ENCODE measurements at regions not wholly inside any gene's neighbourhood (a gene's known extent, or its start where the extent isn't known, plus 50 kb on each side); places are given as distances from the start of the nearest gene placed in this dataset.

DNA sequence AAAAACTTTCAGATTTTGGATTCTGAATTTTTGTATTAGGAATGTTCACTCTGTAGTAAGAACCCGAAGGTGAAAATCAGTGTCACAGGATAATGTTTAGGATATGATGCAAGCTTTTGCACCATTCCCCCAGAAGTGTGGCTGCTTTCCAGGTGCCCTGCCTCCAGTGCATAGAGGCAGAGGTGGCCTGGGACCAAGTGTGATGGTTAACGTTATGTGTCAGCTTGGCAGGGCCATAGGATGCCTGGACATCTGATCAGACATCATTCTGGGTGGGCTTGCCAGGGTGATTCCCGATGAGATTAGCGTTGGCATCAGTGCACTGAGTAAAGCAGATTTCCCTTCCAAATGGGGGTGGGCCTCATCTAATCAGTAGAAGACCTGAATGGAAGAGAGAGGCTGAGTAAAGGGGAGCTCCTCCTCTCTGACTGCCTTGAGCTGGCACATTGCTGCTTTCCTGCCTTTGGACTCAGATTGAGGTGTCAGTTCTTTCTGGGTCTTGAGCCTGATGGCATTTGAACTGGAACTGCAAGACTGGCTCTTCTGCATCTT, 177.4 kb upstream of the HS6ST1 start:
- Histone ChIP-seq H3K4me1 (ENCODE audit: control insufficient read depth, extremely low read depth, insufficient read depth, low read length) (no peaks in the 10 kb centered on the region), H3K9ac (ENCODE audit: control insufficient read depth, extremely low read depth, insufficient read depth, low read length) (no peak overlapping the region), H3K36me3 (ENCODE audit: control insufficient read depth in 2 of 2, extremely low read depth in 1 of 2, insufficient read depth in 2 of 2, low read length in 2 of 2) (no peaks in the 10 kb centered on the region), H3K27me3 (ENCODE audit: control insufficient read depth, extremely low read depth, insufficient read depth, low read length) (no peaks in the 10 kb centered on the region), H3K27ac (ENCODE audit: control insufficient read depth, insufficient read depth, low read length) (no peak overlapping the region), H3K9me3 (ENCODE audit: control insufficient read depth, low read depth, low read length) (no peaks in the 10 kb centered on the region), H3K9me1 (ENCODE audit: control insufficient read depth, extremely low read depth, insufficient read depth, low read length) (no peaks in the 10 kb centered on the region), H4K20me1 (ENCODE audit: control insufficient read depth, extremely low read depth, insufficient read depth, low read length) (no peaks in the 10 kb centered on the region), H2AFZ (ENCODE audit: control insufficient read depth, low read length) (no peak overlapping the region), H3K4me2 (ENCODE audit: control insufficient read depth, extremely low read depth, insufficient read depth, low read depth, low read length) (no peak overlapping the region), H3K4me3 (ENCODE audit: control insufficient read depth in 2 of 3, extremely low read depth in 1 of 3, insufficient read depth in 2 of 3, low read depth in 1 of 3, low read length in 3 of 3) (no peak overlapping the region), H3K79me2 (ENCODE audit: control insufficient read depth, insufficient read depth, low read length) (no peaks in the 10 kb centered on the region)
- DNase-seq (ENCODE audit: low read depth, low spot score) (no peak), FAIRE-seq (no peak)
- dilution Hi-C loops (cut with MboI; ENCODE audit: extremely low pct_ligation_motif_present, low sequenced_read_pairs) = no loop called here
- no peak for TF ChIP-seq EZH2 (IDR thresholded peaks at IDR 0.05; ENCODE audit: low read length)
- TF ChIP-seq, protein P1, sequence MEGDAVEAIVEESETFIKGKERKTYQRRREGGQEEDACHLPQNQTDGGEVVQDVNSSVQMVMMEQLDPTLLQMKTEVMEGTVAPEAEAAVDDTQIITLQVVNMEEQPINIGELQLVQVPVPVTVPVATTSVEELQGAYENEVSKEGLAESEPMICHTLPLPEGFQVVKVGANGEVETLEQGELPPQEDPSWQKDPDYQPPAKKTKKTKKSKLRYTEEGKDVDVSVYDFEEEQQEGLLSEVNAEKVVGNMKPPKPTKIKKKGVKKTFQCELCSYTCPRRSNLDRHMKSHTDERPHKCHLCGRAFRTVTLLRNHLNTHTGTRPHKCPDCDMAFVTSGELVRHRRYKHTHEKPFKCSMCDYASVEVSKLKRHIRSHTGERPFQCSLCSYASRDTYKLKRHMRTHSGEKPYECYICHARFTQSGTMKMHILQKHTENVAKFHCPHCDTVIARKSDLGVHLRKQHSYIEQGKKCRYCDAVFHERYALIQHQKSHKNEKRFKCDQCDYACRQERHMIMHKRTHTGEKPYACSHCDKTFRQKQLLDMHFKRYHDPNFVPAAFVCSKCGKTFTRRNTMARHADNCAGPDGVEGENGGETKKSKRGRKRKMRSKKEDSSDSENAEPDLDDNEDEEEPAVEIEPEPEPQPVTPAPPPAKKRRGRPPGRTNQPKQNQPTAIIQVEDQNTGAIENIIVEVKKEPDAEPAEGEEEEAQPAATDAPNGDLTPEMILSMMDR (optimal IDR thresholded peaks at IDR 0.05 in 1 of 3, IDR thresholded peaks at IDR 0.05 in 1 of 3, conservative IDR thresholded peaks at IDR 0.05 in 1 of 3; ENCODE audit: extremely low read depth in 1 of 3, insufficient read depth in 2 of 3, low read length in 3 of 3) = no peak

DNA sequence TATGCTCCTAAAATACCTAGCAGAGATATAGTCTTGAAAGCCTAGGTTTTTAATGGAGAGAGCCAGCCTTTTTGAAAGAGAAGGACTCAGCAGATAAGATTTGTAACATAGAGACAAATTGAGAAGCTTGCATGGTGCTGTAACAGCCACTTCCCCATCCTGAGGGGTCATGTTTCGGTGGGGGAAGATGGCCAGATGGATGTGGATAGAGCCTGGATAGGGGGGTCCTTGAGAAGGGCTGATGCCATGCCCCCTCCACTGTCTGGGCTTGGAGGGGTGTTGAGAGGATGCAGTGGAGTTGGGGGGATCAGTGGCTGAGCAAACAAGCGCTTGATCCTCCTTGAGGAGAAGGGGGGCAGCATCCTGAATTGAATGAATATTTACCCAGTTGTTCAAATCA, 178.0 kb upstream of the HS6ST1 start:
- H4K20me1 ChIP-seq (ENCODE audit: control insufficient read depth, extremely low read depth, insufficient read depth, low read length) = no peaks in the 10 kb centered on the region
- H3K27me3 ChIP-seq (ENCODE audit: control insufficient read depth, extremely low read depth, insufficient read depth, low read length) = no peaks in the 10 kb centered on the region
- no peak overlapping the region for H3K27ac ChIP-seq (ENCODE audit: control insufficient read depth, insufficient read depth, low read length)
- DNase-seq (ENCODE audit: low read depth, low spot score) (no peak), FAIRE-seq (no peak)
- dilution Hi-C loops (cut with MboI; ENCODE audit: extremely low pct_ligation_motif_present, low sequenced_read_pairs) = no loop called here
- no peak overlapping the region for H2AFZ ChIP-seq (ENCODE audit: control insufficient read depth, low read length)
- H3K79me2 ChIP-seq (ENCODE audit: control insufficient read depth, insufficient read depth, low read length) = no peaks in the 10 kb centered on the region
- H3K36me3 ChIP-seq (ENCODE audit: control insufficient read depth in 2 of 2, extremely low read depth in 1 of 2, insufficient read depth in 2 of 2, low read length in 2 of 2) = no peaks in the 10 kb centered on the region
- H3K4me1 ChIP-seq (ENCODE audit: control insufficient read depth, extremely low read depth, insufficient read depth, low read length) = no peaks in the 10 kb centered on the region
- H3K9ac ChIP-seq (ENCODE audit: control insufficient read depth, extremely low read depth, insufficient read depth, low read length) = no peak overlapping the region
- H3K9me1 ChIP-seq (ENCODE audit: control insufficient read depth, extremely low read depth, insufficient read depth, low read length) = no peaks in the 10 kb centered on the region
- H3K4me2 ChIP-seq (ENCODE audit: control insufficient read depth, extremely low read depth, insufficient read depth, low read depth, low read length) = no peak overlapping the region
- no peaks in the 10 kb centered on the region for H3K9me3 ChIP-seq (ENCODE audit: control insufficient read depth, low read depth, low read length)
- TF ChIP-seq EZH2 (IDR thresholded peaks at IDR 0.05; ENCODE audit: low read length) = no peak
- TF ChIP-seq, protein P1 (optimal IDR thresholded peaks at IDR 0.05 in 1 of 3, IDR thresholded peaks at IDR 0.05 in 1 of 3, conservative IDR thresholded peaks at IDR 0.05 in 1 of 3; ENCODE audit: extremely low read depth in 1 of 3, insufficient read depth in 2 of 3, low read length in 3 of 3) = no peak
- H3K4me3 ChIP-seq (ENCODE audit: control insufficient read depth in 2 of 3, extremely low read depth in 1 of 3, insufficient read depth in 2 of 3, low read depth in 1 of 3, low read length in 3 of 3) = no peak overlapping the region
